GM21390 (cell line): ENCODE measurements at regions not wholly inside any gene's neighbourhood (a gene's known extent, or its start where the extent isn't known, plus 50 kb on each side); places are given as distances from the start of the nearest gene placed in this dataset.

Source experiments
- ATAC-seq: cut with Tn5 transposase; IDR thresholded peaks from one replicate; pipeline ENCODE4 v1.9.1; 2021; ENCODE audit not compliant: unreplicated experiment

GRCh38 chr5:68555907-68556681 is 340.5 kb downstream of the PIK3R1 start:
- no peak for ATAC-seq

GRCh38 chr5:68557162-68557936 is 341.8 kb downstream of the PIK3R1 start:
- ATAC-seq: no peak

- no peak for ATAC-seq
These were observed 346.8 kb downstream of the PIK3R1 start for GRCh38 chr5:68562308-68562707.

- ATAC-seq: peak; percentile 71
These were observed 349.9 kb downstream of the PIK3R1 start for GRCh38 chr5:68565427-68565826.

GRCh38 chr5:68576805-68577204 is 361.2 kb downstream of the PIK3R1 start:
- ATAC-seq: no peak

GRCh38 chr5:68582284-68582683 is 366.7 kb downstream of the PIK3R1 start:
- no peak for ATAC-seq

- ATAC-seq: no peak
These were observed 371.6 kb downstream of the PIK3R1 start for GRCh38 chr5:68587171-68587570.

GRCh38 chr5:68591850-68592249 is 376.3 kb downstream of the PIK3R1 start:
- ATAC-seq: no peak

- ATAC-seq: no peak
These were observed 376.8 kb downstream of the PIK3R1 start for GRCh38 chr5:68592351-68592750.

- no peak for ATAC-seq
These were observed 377.7 kb downstream of the PIK3R1 start for GRCh38 chr5:68593211-68593671.

- no peak for ATAC-seq
These were observed 397.4 kb downstream of the PIK3R1 start for GRCh38 chr5:68612972-68613371.

- ATAC-seq: no peak
These were observed 402.9 kb downstream of the PIK3R1 start for GRCh38 chr5:68618501-68618900.

- ATAC-seq: no peak
These were observed 411.4 kb downstream of the PIK3R1 start for GRCh38 chr5:68627001-68627400.

GRCh38 chr5:68628082-68628814 is 412.7 kb downstream of the PIK3R1 start:
- ATAC-seq: no peak

- ATAC-seq: no peak
These were observed 414.8 kb downstream of the PIK3R1 start for GRCh38 chr5:68630354-68630753.

- no peak for ATAC-seq
These were observed 416.3 kb downstream of the PIK3R1 start for GRCh38 chr5:68631884-68632283.

- peak; percentile 46 for ATAC-seq
These were observed 425.7 kb downstream of the PIK3R1 start for GRCh38 chr5:68641211-68641610.

- ATAC-seq: no peak
These were observed 427.5 kb downstream of the PIK3R1 start for GRCh38 chr5:68643064-68643463.

GRCh38 chr5:68644971-68645370 is 429.4 kb downstream of the PIK3R1 start:
- ATAC-seq: peak; percentile 96

- ATAC-seq: no peak
These were observed 430.6 kb downstream of the PIK3R1 start for GRCh38 chr5:68646144-68646543.

GRCh38 chr5:68647743-68648142 is 432.2 kb downstream of the PIK3R1 start:
- no peak for ATAC-seq
